ENCODE measurements at regions not wholly inside any gene's neighbourhood (a gene's known extent, or its start where the extent isn't known, plus 50 kb on each side); places are given as distances from the start of the nearest gene placed in this dataset.

GRCh38 chr21:27816301-27816700 lies 849.4 kb upstream of the ADAMTS5 start:
- intact Hi-C loops (cut with micrococcal nuclease) = no loop called here
- Histone ChIP-seq H3K36me3 (no peaks in the 10 kb centered on the region), H3K4me3 (no peak overlapping the region), H3K27me3 (ENCODE audit: low read depth) (no peaks in the 10 kb centered on the region), H3K4me1 (peaks cover 24% of the 10 kb centered on the region), H3K27ac (replicated peaks) (peak overlapping the region; percentile 64), H3K9me3 (replicated peaks) (no peaks in the 10 kb centered on the region)
- TF ChIP-seq CTCF (IDR thresholded peaks at IDR 0.05; ENCODE audit: borderline replicate concordance) = no peak
- DNase-seq = no peak

- DNase-seq = no peak
- Histone ChIP-seq H3K4me1 (peaks cover 24% of the 10 kb centered on the region), H3K9me3 (replicated peaks) (no peaks in the 10 kb centered on the region), H3K4me3 (no peak overlapping the region), H3K36me3 (no peaks in the 10 kb centered on the region), H3K27ac (replicated peaks) (no peak overlapping the region), H3K27me3 (ENCODE audit: low read depth) (no peaks in the 10 kb centered on the region)
- intact Hi-C loops (cut with micrococcal nuclease) = no loop called here
- no peak for TF ChIP-seq CTCF (IDR thresholded peaks at IDR 0.05; ENCODE audit: borderline replicate concordance)
These were observed 847.3 kb upstream of the ADAMTS5 start for GRCh38 chr21:27814226-27814625.

- no peaks in the 10 kb centered on the region for H3K36me3 ChIP-seq
- no peaks in the 10 kb centered on the region for H3K9me3 ChIP-seq (replicated peaks)
- H3K4me3 ChIP-seq = no peak overlapping the region
- H3K4me1 ChIP-seq = peaks cover 21% of the 10 kb centered on the region
- no peak overlapping the region for H3K27ac ChIP-seq (replicated peaks)
- intact Hi-C loops (cut with micrococcal nuclease) = no loop called here
- TF ChIP-seq CTCF (IDR thresholded peaks at IDR 0.05; ENCODE audit: borderline replicate concordance) = no peak
- H3K27me3 ChIP-seq (ENCODE audit: low read depth) = no peaks in the 10 kb centered on the region
- peak; percentile 14 for DNase-seq
These were observed 846.9 kb upstream of the ADAMTS5 start for GRCh38 chr21:27813750-27814149.

GRCh38 chr21:27813344-27813743 lies 846.5 kb upstream of the ADAMTS5 start:
- intact Hi-C loops (cut with micrococcal nuclease) = no loop called here
- no peaks in the 10 kb centered on the region for H3K36me3 ChIP-seq
- no peak overlapping the region for H3K27ac ChIP-seq (replicated peaks)
- no peaks in the 10 kb centered on the region for H3K27me3 ChIP-seq (ENCODE audit: low read depth)
- H3K4me1 ChIP-seq = peaks cover 16% of the 10 kb centered on the region
- H3K4me3 ChIP-seq = no peak overlapping the region
- H3K9me3 ChIP-seq (replicated peaks) = no peaks in the 10 kb centered on the region
- no peak for DNase-seq
- TF ChIP-seq CTCF (IDR thresholded peaks at IDR 0.05; ENCODE audit: borderline replicate concordance) = no peak

- intact Hi-C loops (cut with micrococcal nuclease) = no loop called here
- Histone ChIP-seq H3K4me1 (peaks cover 7% of the 10 kb centered on the region), H3K27me3 (ENCODE audit: low read depth) (no peaks in the 10 kb centered on the region), H3K36me3 (no peaks in the 10 kb centered on the region), H3K27ac (replicated peaks) (no peak overlapping the region), H3K4me3 (no peak overlapping the region), H3K9me3 (replicated peaks) (no peaks in the 10 kb centered on the region)
- DNase-seq = no peak
- no peak for TF ChIP-seq CTCF (IDR thresholded peaks at IDR 0.05; ENCODE audit: borderline replicate concordance)
These were observed 845.4 kb upstream of the ADAMTS5 start for GRCh38 chr21:27812279-27812678.

GRCh38 chr21:27808923-27809322 lies 842.0 kb upstream of the ADAMTS5 start:
- no peak for TF ChIP-seq CTCF (IDR thresholded peaks at IDR 0.05; ENCODE audit: borderline replicate concordance)
- H3K4me3 ChIP-seq = no peak overlapping the region
- intact Hi-C loops (cut with micrococcal nuclease) = no loop called here
- H3K36me3 ChIP-seq = no peaks in the 10 kb centered on the region
- no peaks in the 10 kb centered on the region for H3K27me3 ChIP-seq (ENCODE audit: low read depth)
- no peak overlapping the region for H3K27ac ChIP-seq (replicated peaks)
- no peak for DNase-seq
- peaks cover 4% of the 10 kb centered on the region for H3K4me1 ChIP-seq
- H3K9me3 ChIP-seq (replicated peaks) = no peaks in the 10 kb centered on the region

Measured in left ventricle myocardium inferior (tissue), 1 donor.